OCI-LY1 (cell line): ENCODE measurements at regions not wholly inside any gene's neighbourhood (a gene's known extent, or its start where the extent isn't known, plus 50 kb on each side); places are given as distances from the start of the nearest gene placed in this dataset.

Source experiments
- H2AFZ ChIP-seq: fragments of 200-600 bp; sonication (generic), shearing (Covaris generic); 2 replicates; pipeline ENCODE4 v1.6.0; 2014; ENCODE audit warnings: antibody characterized with exemption, mild to moderate bottlenecking, low read length
- H3F3A ChIP-seq: fragments of 200-600 bp; sonication (generic), shearing (Covaris generic); 2 replicates; pipeline ENCODE4 v1.6.0; 2014; ENCODE audit warnings: mild to moderate bottlenecking, antibody characterized with exemption, low read length, moderate library complexity; ENCODE audit not compliant: insufficient read depth
- H3K27ac ChIP-seq: fragments of 200-600 bp; sonication (generic); 2 replicates; pipeline ENCODE4 v1.5.1; 2014; ENCODE audit warnings: low read length, mixed run types, mild to moderate bottlenecking, low read depth; ENCODE audit not compliant: poor library complexity, severe bottlenecking
- H3K27me3 ChIP-seq: fragments of 200-600 bp; sonication (generic); 2 replicates; pipeline ENCODE4 v1.6.0; 2014; ENCODE audit warnings: antibody characterized with exemption, mild to moderate bottlenecking, low read length, moderate library complexity; ENCODE audit not compliant: insufficient read depth
- H3K36me3 ChIP-seq: fragments of 200-600 bp; sonication (generic); 2 replicates; pipeline ENCODE4 v1.6.1; 2014; ENCODE audit warnings: mild to moderate bottlenecking, antibody characterized with exemption, low read length, moderate library complexity, mixed read lengths; ENCODE audit not compliant: insufficient read depth
- H3K4me1 ChIP-seq: fragments of 200-600 bp; sonication (generic); 2 replicates; pipeline ENCODE4 v1.5.1; 2014; ENCODE audit warnings: mild to moderate bottlenecking, low read length, moderate library complexity; ENCODE audit not compliant: insufficient read depth, severe bottlenecking
- H3K4me2 ChIP-seq: fragments of 200-600 bp; sonication (generic), shearing (Covaris generic); 2 replicates; pipeline ENCODE4 v1.6.1; 2014; ENCODE audit warnings: low read length
- H3K4me3 ChIP-seq: fragments of 200-600 bp; sonication (generic); 2 replicates; pipeline ENCODE4 v1.5.1; 2014; ENCODE audit warnings: low read length, low read depth, mild to moderate bottlenecking, mixed read lengths; ENCODE audit not compliant: poor library complexity, severe bottlenecking
- H3K79me2 ChIP-seq: fragments of 200-600 bp; shearing (Covaris generic); 2 replicates; pipeline ENCODE4 v1.6.1; 2016; ENCODE audit warnings: mixed run types, low read length, mixed read lengths; ENCODE audit not compliant: insufficient read depth
- H3K9ac ChIP-seq: fragments of 200-600 bp; sonication (generic), shearing (Covaris generic); 2 replicates; pipeline ENCODE4 v1.6.1; 2014; ENCODE audit warnings: mild to moderate bottlenecking, low read length, mixed read lengths
- H3K9me2 ChIP-seq: fragments of 200-600 bp; sonication (generic), shearing (Covaris generic); 2 replicates; pipeline ENCODE4 v1.6.1; 2014; ENCODE audit warnings: low read depth, mild to moderate bottlenecking, low read length, mixed read lengths
- H3K9me3 ChIP-seq: fragments of 200-600 bp; shearing (Covaris generic); 2 replicates; pipeline ENCODE4 v1.6.1; 2014; ENCODE audit warnings: low read length, mixed read lengths
- H4K20me1 ChIP-seq: fragments of 200-600 bp; sonication (generic), shearing (Covaris generic); 2 replicates; pipeline ENCODE4 v1.6.0; 2016; ENCODE audit warnings: mild to moderate bottlenecking, low read length; ENCODE audit not compliant: insufficient read depth
- EZH2 ChIP-seq: fragments of 200-600 bp; sonication (generic), shearing (Covaris generic); IDR thresholded peaks from 2 replicates; pipeline ENCODE4 v1.8.0; 2017; ENCODE audit warnings: borderline replicate concordance, mixed run types, mild to moderate bottlenecking, antibody characterized with exemption, low read length, moderate library complexity, mixed read lengths
- TF ChIP-seq, protein P1 (sequence below): fragments of 200-600 bp; sonication (generic), shearing (Covaris generic); IDR thresholded peaks from 2 replicates; pipeline ENCODE4 v1.5.1; 2017; ENCODE audit warnings: mild to moderate bottlenecking, antibody characterized with exemption, low read length, moderate library complexity, mixed read lengths

DNA sequence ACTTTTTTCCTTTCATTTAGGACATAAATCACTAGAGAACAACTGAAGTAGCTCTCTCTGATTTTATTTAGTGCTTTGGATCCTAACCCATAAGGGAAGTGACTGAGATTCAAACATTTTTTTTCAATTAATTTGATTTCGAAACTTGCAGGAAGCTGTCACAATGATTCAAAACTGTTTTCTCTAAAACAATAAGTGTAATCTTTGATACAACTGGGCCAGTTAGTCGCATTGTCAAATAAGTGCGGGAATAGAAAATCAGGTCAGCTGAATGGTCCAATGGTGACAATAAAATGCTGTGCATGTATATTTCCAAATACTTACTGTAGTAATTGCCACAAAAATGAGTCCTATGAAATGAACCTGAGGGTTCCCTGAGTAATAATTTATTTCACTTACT, 930.8 kb downstream of the TFAP2A start:
- no peaks in the 10 kb centered on the region for H3K27me3 ChIP-seq
- H3K79me2 ChIP-seq: no peaks in the 10 kb centered on the region
- H3K4me1 ChIP-seq: no peaks in the 10 kb centered on the region
- TF ChIP-seq, protein P1, sequence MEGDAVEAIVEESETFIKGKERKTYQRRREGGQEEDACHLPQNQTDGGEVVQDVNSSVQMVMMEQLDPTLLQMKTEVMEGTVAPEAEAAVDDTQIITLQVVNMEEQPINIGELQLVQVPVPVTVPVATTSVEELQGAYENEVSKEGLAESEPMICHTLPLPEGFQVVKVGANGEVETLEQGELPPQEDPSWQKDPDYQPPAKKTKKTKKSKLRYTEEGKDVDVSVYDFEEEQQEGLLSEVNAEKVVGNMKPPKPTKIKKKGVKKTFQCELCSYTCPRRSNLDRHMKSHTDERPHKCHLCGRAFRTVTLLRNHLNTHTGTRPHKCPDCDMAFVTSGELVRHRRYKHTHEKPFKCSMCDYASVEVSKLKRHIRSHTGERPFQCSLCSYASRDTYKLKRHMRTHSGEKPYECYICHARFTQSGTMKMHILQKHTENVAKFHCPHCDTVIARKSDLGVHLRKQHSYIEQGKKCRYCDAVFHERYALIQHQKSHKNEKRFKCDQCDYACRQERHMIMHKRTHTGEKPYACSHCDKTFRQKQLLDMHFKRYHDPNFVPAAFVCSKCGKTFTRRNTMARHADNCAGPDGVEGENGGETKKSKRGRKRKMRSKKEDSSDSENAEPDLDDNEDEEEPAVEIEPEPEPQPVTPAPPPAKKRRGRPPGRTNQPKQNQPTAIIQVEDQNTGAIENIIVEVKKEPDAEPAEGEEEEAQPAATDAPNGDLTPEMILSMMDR: no peak
- TF ChIP-seq EZH2: no peak
- H3K36me3 ChIP-seq: no peaks in the 10 kb centered on the region
- H3K9me3 ChIP-seq: no peaks in the 10 kb centered on the region
- no peaks in the 10 kb centered on the region for H3F3A ChIP-seq
- no peak overlapping the region for H2AFZ ChIP-seq
- no peak overlapping the region for H3K4me3 ChIP-seq
- H3K9ac ChIP-seq: no peak overlapping the region
- H4K20me1 ChIP-seq: no peaks in the 10 kb centered on the region
- H3K9me2 ChIP-seq: no peaks in the 10 kb centered on the region
- H3K4me2 ChIP-seq: no peak overlapping the region
- no peak overlapping the region for H3K27ac ChIP-seq

DNA sequence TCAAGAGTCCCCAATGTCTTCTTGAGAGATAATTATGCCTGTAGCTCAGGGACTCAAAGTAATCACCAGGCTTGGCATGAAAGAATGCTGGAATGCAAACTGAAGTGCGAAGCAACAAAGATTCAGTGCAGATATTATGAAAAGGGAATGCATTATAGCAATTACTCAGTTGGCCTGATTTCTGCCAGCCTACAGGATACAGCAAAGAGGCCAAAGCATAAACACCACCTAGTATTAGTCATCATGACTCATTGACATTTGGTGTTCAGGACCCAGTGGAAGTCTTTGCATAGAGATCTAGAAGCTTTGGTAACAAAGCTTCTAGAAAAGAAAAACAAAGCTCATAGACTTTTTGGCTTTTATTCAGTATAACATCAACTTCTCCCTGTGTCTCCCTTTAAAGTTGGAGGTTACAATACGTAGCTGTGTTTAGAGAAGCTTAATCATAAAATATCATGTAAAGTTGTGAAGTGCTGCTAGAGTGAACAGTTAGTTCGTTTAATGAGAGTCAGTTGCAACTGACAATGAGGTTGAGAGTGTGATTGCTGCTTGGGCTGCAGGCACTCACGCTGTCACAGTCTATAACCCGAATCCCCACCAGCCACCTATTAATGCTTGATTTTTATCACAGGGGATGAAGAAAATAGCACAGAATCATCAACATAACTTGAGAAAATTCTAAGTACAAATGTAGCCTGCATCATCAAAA, 932.7 kb downstream of the TFAP2A start:
- Histone ChIP-seq H3K4me2 (no peak overlapping the region), H3K9ac (no peak overlapping the region), H3K79me2 (no peaks in the 10 kb centered on the region)

DNA sequence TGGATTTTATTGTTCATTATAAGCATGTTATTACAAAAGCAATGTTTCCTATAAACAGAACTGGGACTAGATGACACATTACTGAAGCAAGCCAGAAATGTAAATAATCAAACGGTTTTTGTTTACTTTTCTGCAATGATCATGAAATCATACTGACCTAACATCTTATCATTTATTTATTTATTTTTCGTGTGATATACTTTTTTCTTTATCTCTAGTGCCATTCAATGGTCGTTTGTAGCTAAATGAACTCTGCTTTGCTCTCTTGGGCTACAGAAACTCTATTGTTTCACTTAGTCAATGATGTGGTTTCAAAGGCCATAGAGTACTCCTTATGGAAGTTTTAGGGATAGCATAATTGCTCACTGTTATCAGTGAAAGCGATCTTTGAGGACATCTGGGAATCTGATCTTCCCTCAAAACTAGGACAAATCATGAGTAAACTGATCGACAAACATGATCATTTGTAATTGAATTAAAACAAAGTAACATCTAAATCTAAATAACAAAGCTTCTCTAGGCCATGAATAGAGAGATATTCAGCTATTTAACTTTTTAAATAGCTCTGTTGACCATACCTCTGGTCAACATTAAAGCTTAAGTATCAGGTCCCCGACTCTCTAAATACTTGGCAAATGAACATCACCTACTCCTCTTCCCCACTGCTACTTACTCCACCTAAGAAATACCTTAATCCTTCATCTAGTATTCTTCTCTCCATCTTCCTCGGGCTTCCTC, 933.4 kb downstream of the TFAP2A start:
- Histone ChIP-seq H3K27ac (no peak overlapping the region), H3K4me2 (no peak overlapping the region), H3K79me2 (no peaks in the 10 kb centered on the region), H3K9me2 (no peaks in the 10 kb centered on the region), H2AFZ (no peak overlapping the region), H3K36me3 (no peaks in the 10 kb centered on the region), H3K4me1 (no peaks in the 10 kb centered on the region), H4K20me1 (no peaks in the 10 kb centered on the region), H3K27me3 (no peaks in the 10 kb centered on the region), H3K4me3 (no peak overlapping the region), H3F3A (no peaks in the 10 kb centered on the region), H3K9ac (no peak overlapping the region), H3K9me3 (no peaks in the 10 kb centered on the region)
- TF ChIP-seq, protein P1: no peak
- TF ChIP-seq EZH2: no peak

More for the DNA sequence above, 932.7 kb downstream of the TFAP2A start:
- no peaks in the 10 kb centered on the region for H3K36me3 ChIP-seq
- H3K27me3 ChIP-seq: no peaks in the 10 kb centered on the region
- no peak overlapping the region for H2AFZ ChIP-seq
- no peaks in the 10 kb centered on the region for H4K20me1 ChIP-seq
- no peaks in the 10 kb centered on the region for H3K4me1 ChIP-seq
- H3K9me3 ChIP-seq: no peaks in the 10 kb centered on the region
- no peaks in the 10 kb centered on the region for H3K9me2 ChIP-seq
- no peak for TF ChIP-seq EZH2
- TF ChIP-seq, protein P1: no peak
- H3F3A ChIP-seq: no peaks in the 10 kb centered on the region
- H3K4me3 ChIP-seq: no peak overlapping the region
- H3K27ac ChIP-seq: no peak overlapping the region
